BLaER1 treated with 17β-estradiol and CSF1 and Interleukin-3, amounts not matched to agents 10 nM and 100 nM (cell line): ENCODE measurements at regions not wholly inside any gene's neighbourhood (a gene's known extent, or its start where the extent isn't known, plus 50 kb on each side); places are given as distances from the start of the nearest gene placed in this dataset.

Experiments used
- H3K27ac ChIP-seq, 11 experiments: shearing (Covaris generic); formaldehyde crosslinking; 2 replicates each; pipeline ENCODE4 v1.8.1; 2022
- H3K27me3 ChIP-seq, 11 experiments: shearing (Covaris generic); formaldehyde crosslinking; 2 replicates each; pipeline ENCODE4 v1.8.1; 2022
- H3K36me3 ChIP-seq, 11 experiments: shearing (Covaris generic); formaldehyde crosslinking; 2 replicates each; pipeline ENCODE4 v1.8.1; 2022
- H3K4me1 ChIP-seq, 10 experiments: shearing (Covaris generic); formaldehyde crosslinking; 2 replicates each; pipeline ENCODE4 v1.8.1; 2022
- H3K4me2 ChIP-seq, 11 experiments: shearing (Covaris generic); formaldehyde crosslinking; 2 replicates each; pipeline ENCODE4 v1.8.1; 2022
- H3K4me3 ChIP-seq, 10 experiments: shearing (Covaris generic); formaldehyde crosslinking; 2 replicates each; pipeline ENCODE4 v1.8.1; 2022
- H3K9ac ChIP-seq, 11 experiments: shearing (Covaris generic); formaldehyde crosslinking; 2 replicates each; pipeline ENCODE4 v1.8.1; 2022
- H3K9me3 ChIP-seq, 11 experiments: shearing (Covaris generic); formaldehyde crosslinking; replicated peaks in 1 of 11; 2 replicates each; pipeline ENCODE4 v1.8.1; 2022
- H4K20me1 ChIP-seq, 11 experiments: shearing (Covaris generic); formaldehyde crosslinking; 2 replicates each; pipeline ENCODE4 v1.8.1; 2022
- Cebpa-rat ChIP-seq, 11 experiments: shearing (Covaris generic); IDR thresholded peaks; 2 replicates each; pipeline ENCODE4 v1.8.1; 2022

GRCh38 chr6:53216301-53216700 lies 67.7 kb upstream of the GCM1 start:
- Histone ChIP-seq H4K20me1 (no peaks in the 10 kb centered on the region), H3K27ac (no peak overlapping the region; a peak in 1 of 22 replicates), H3K36me3 (no peaks in the 10 kb centered on the region), H3K27me3 (no peaks in the 10 kb centered on the region), H3K4me2 (peak overlapping the region in 4 of 11 experiments; percentile 8 to 41 (median 34); a peak in 7 of 22 replicates), H3K4me1 (peaks cover 0 to 9% (median 5%) of the 10 kb centered on the region in 10 experiments; a peak in 7 of 20 replicates), H3K9me3 (peaks cover 14 to 25% (median 21%) of the 10 kb centered on the region in 11 experiments), H3K9ac (no peak overlapping the region), H3K4me3 (no peak overlapping the region)
- TF ChIP-seq Cebpa-rat (IDR thresholded peaks at IDR 0.05) = no peak

GRCh38 chr6:53214172-53214571 lies 65.5 kb upstream of the GCM1 start:
- H3K27me3 ChIP-seq = no peaks in the 10 kb centered on the region
- H3K27ac ChIP-seq = no peak overlapping the region
- H3K4me1 ChIP-seq = peaks cover 0 to 9% (median 5%) of the 10 kb centered on the region in 10 experiments; a peak in 7 of 20 replicates
- no peaks in the 10 kb centered on the region for H3K36me3 ChIP-seq
- H3K4me3 ChIP-seq = no peak overlapping the region
- H3K4me2 ChIP-seq = no peak overlapping the region
- H4K20me1 ChIP-seq = no peaks in the 10 kb centered on the region
- TF ChIP-seq Cebpa-rat (IDR thresholded peaks at IDR 0.05) = no peak
- peaks cover 14 to 25% (median 21%) of the 10 kb centered on the region in 11 experiments for H3K9me3 ChIP-seq
- H3K9ac ChIP-seq = no peak overlapping the region

DNA sequence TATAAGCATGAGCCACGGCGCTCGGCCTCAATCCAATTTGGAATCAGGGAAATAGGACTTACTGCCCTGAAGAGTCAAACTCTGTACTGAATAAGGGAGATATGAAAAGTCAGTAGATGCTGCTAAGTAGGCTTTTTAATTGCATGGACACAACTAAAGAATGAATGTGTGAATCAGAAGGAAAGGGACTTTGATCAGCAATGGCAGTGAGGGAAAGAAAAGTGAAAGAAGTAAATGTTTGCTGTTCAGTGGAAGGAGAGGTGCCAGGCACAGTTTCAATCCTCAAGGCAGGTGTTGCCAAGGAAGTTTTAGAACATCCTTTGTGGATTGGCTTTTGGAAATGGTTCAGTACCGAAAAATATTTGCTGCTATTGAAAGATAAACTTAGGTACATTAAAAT lies 62.2 kb upstream of the GCM1 start:
- Histone ChIP-seq H4K20me1 (no peaks in the 10 kb centered on the region), H3K27me3 (no peaks in the 10 kb centered on the region), H3K4me3 (no peak overlapping the region), H3K4me1 (no peaks in the 10 kb centered on the region), H3K4me2 (no peak overlapping the region), H3K27ac (no peak overlapping the region), H3K36me3 (no peaks in the 10 kb centered on the region), H3K9ac (no peak overlapping the region), H3K9me3 (peaks cover 9 to 17% (median 16%) of the 10 kb centered on the region in 11 experiments)
- no peak for TF ChIP-seq Cebpa-rat (IDR thresholded peaks at IDR 0.05)

DNA sequence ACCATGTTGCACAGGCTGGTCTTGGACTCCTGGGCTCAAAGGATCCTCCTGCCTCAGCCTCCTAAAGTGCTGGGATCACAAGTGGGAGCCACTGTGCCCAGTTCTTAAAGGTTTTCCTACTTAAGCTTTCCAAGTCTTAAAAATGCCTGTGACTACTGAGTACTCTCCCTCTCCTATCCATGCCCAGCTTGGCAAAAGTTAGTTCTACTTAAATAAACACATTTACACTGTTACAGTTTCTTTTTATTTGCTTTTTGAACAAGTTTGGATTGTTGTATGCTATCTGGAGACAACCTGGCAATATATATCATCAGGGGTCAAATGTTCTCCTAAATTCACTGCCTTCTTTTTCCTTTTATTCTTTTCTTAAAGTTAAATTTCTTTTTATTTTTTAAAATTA lies 61.0 kb upstream of the GCM1 start:
- no peak overlapping the region for H3K4me3 ChIP-seq
- TF ChIP-seq Cebpa-rat (IDR thresholded peaks at IDR 0.05) = no peak

DNA sequence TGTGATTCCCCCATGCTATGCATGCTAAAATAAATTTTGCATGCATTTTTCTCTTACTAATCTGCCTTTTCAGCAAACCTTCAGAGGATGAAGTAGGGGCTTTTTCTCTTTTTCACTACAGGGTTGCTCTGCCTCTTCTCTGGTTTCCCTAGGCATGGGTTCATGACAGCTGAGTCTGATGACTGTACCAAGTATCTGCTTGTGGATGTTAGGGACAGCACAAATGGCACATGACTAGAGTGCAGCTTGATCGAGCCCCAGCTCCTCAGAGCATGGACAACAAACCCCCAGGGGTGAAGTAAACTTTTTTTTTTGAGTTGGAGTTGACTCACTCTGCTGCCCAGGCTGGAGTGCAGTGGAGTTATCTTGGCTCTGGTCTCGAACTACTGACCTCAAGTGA lies 57.1 kb upstream of the GCM1 start:
- Histone ChIP-seq H3K36me3 (no peaks in the 10 kb centered on the region), H3K27me3 (no peaks in the 10 kb centered on the region), H3K4me3 (no peak overlapping the region), H3K9me3 (no peaks in the 10 kb centered on the region), H3K4me1 (peaks cover 5 to 15% (median 8%) of the 10 kb centered on the region in 10 experiments; a peak in 14 of 20 replicates), H4K20me1 (no peaks in the 10 kb centered on the region), H3K27ac (no peak overlapping the region), H3K4me2 (no peak overlapping the region), H3K9ac (no peak overlapping the region)
- no peak for TF ChIP-seq Cebpa-rat (IDR thresholded peaks at IDR 0.05)

More for the DNA sequence above, 61.0 kb upstream of the GCM1 start:
- no peak overlapping the region for H3K9ac ChIP-seq
- H3K27me3 ChIP-seq = no peaks in the 10 kb centered on the region
- H3K4me2 ChIP-seq = no peak overlapping the region
- no peak overlapping the region for H3K27ac ChIP-seq
- H3K9me3 ChIP-seq = peaks cover 9 to 17% (median 16%) of the 10 kb centered on the region in 11 experiments
- H3K36me3 ChIP-seq = no peaks in the 10 kb centered on the region
- H3K4me1 ChIP-seq = no peaks in the 10 kb centered on the region
- H4K20me1 ChIP-seq = no peaks in the 10 kb centered on the region

DNA sequence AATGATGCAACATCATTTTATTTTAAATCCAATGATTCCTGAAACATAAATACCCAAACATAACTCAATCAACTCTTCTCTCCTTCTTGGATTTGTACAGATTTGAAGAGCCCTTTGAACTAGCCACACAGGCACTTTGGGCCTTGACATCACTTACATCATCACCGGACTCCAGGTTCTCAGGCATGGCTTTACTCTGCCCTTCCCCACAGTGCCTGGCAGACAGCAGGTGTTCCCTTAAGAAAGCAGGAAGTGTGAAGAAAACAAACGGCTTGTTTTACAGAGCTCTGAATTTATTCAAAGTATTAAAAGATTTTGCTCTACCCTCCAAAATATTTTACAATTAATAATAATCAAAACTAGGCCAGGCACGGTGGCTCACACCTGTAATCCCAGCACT lies 54.8 kb upstream of the GCM1 start:
- no peak overlapping the region for H3K9ac ChIP-seq
- no peak for TF ChIP-seq Cebpa-rat (IDR thresholded peaks at IDR 0.05)
- no peaks in the 10 kb centered on the region for H3K27me3 ChIP-seq
- H4K20me1 ChIP-seq = no peaks in the 10 kb centered on the region
- H3K4me2 ChIP-seq = no peak overlapping the region
- H3K4me1 ChIP-seq = peaks cover 5 to 29% (median 17%) of the 10 kb centered on the region in 10 experiments; a peak in 17 of 20 replicates
- no peak overlapping the region for H3K4me3 ChIP-seq
- H3K27ac ChIP-seq = no peak overlapping the region
- H3K9me3 ChIP-seq = no peaks in the 10 kb centered on the region
- H3K36me3 ChIP-seq = no peaks in the 10 kb centered on the region

- TF ChIP-seq Cebpa-rat (IDR thresholded peaks at IDR 0.05) = no peak
- H3K27me3 ChIP-seq = no peaks in the 10 kb centered on the region
- H4K20me1 ChIP-seq = no peaks in the 10 kb centered on the region
- no peaks in the 10 kb centered on the region for H3K9me3 ChIP-seq
- peak overlapping the region in 2 of 11 experiments; percentile 15 to 38; a peak in 1 of 22 replicates for H3K4me2 ChIP-seq
- H3K4me1 ChIP-seq = peaks cover 5 to 32% (median 18%) of the 10 kb centered on the region in 10 experiments; a peak in 17 of 20 replicates
- H3K27ac ChIP-seq = no peak overlapping the region
- H3K36me3 ChIP-seq = no peaks in the 10 kb centered on the region
- no peak overlapping the region for H3K9ac ChIP-seq
- no peak overlapping the region for H3K4me3 ChIP-seq
These were observed 53.4 kb upstream of the GCM1 start for GRCh38 chr6:53202052-53202451.

GRCh38 chr6:53201270-53201669 lies 52.6 kb upstream of the GCM1 start:
- H3K9ac ChIP-seq = no peak overlapping the region

GRCh38 chr6:53199765-53200164 lies 51.1 kb upstream of the GCM1 start:
- H3K27me3 ChIP-seq = no peaks in the 10 kb centered on the region
- no peak for TF ChIP-seq Cebpa-rat (IDR thresholded peaks at IDR 0.05)
- H3K9me3 ChIP-seq = no peaks in the 10 kb centered on the region
- no peaks in the 10 kb centered on the region for H3K36me3 ChIP-seq
- no peak overlapping the region for H3K4me3 ChIP-seq
- peak overlapping the region in 9 of 11 experiments; percentile 5 to 74 (median 62); a peak in 11 of 22 replicates for H3K4me2 ChIP-seq
- no peak overlapping the region for H3K27ac ChIP-seq
- H4K20me1 ChIP-seq = no peaks in the 10 kb centered on the region
- no peak overlapping the region for H3K9ac ChIP-seq
- H3K4me1 ChIP-seq = peaks cover 5 to 32% (median 18%) of the 10 kb centered on the region in 10 experiments; a peak in 17 of 20 replicates

More at GRCh38 chr6:53201270-53201669, 52.6 kb upstream of the GCM1 start:
- Histone ChIP-seq H3K27me3 (no peaks in the 10 kb centered on the region), H3K4me1 (peaks cover 5 to 32% (median 18%) of the 10 kb centered on the region in 10 experiments; a peak in 17 of 20 replicates), H3K4me3 (no peak overlapping the region), H3K4me2 (peak overlapping the region in 7 of 11 experiments; percentile 4 to 47 (median 29); a peak in 8 of 22 replicates), H3K9me3 (no peaks in the 10 kb centered on the region), H3K36me3 (no peaks in the 10 kb centered on the region), H3K27ac (no peak overlapping the region), H4K20me1 (no peaks in the 10 kb centered on the region)
- no peak for TF ChIP-seq Cebpa-rat (IDR thresholded peaks at IDR 0.05)

DNA sequence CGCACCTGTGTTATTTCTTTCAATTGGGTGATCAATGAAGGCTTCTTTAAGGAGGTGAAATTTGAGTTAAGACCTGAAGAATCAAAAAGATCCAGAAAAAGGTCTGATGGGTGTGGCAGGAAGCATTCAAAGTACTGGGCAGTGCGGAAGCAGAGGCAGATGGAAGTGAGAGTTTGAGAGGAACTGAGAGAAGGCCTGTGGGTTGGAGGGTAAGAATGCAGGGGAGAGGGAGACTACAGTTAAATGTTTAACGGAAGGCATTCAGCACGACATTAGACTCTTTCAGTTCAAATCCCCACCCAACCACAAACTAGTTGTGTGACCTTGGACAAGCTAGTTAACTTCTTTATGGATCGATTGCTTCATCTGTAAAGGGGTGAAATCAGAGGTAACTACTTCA lies 50.5 kb upstream of the GCM1 start:
- Histone ChIP-seq H4K20me1 (no peaks in the 10 kb centered on the region), H3K27me3 (no peaks in the 10 kb centered on the region), H3K4me2 (peak overlapping the region in 10 of 11 experiments; percentile 5 to 74 (median 52); a peak in 13 of 22 replicates), H3K9ac (no peak overlapping the region), H3K4me1 (peaks cover 5 to 32% (median 18%) of the 10 kb centered on the region in 10 experiments; a peak in 17 of 20 replicates), H3K27ac (peak overlapping the region in 1 of 11 experiments; percentile 52; a peak in 1 of 22 replicates), H3K9me3 (no peaks in the 10 kb centered on the region), H3K36me3 (no peaks in the 10 kb centered on the region), H3K4me3 (no peak overlapping the region)
- TF ChIP-seq Cebpa-rat (IDR thresholded peaks at IDR 0.05) = no peak
